Esophagus squamous epithelium (tissue), 5 donors: ENCODE measurements at regions not wholly inside any gene's neighbourhood (a gene's known extent, or its start where the extent isn't known, plus 50 kb on each side); places are given as distances from the start of the nearest gene placed in this dataset.

Experiments used
- DNase-seq: peaks from one replicate; lab custom pipeline; 2025; lab: John Stamatoyannopoulos, UW
- H3K27ac ChIP-seq, 4 donors: fragments of 200-600 bp; sonication (generic); one replicate each; pipeline ENCODE4 v1.5.1; 2016 to 2019; ENCODE audit warnings: mild to moderate bottlenecking in 1 of 4
- H3K27me3 ChIP-seq, 4 donors: fragments of 200-600 bp; sonication (generic); 1 replicate in 3 of 4; 2 replicates in 1 of 4; pipeline versions ENCODE4 v1.5.1 to v1.6.0; 2017 to 2021; ENCODE audit warnings: antibody characterized with exemption in 1 of 4
- H3K36me3 ChIP-seq, 3 donors: fragments of 200-600 bp; sonication (generic); one replicate each; pipeline ENCODE4 v1.5.1; 2016 to 2019
- H3K4me1 ChIP-seq, 3 donors: fragments of 200-600 bp; sonication (generic); one replicate each; pipeline ENCODE4 v1.5.1; 2017 to 2019
- H3K4me3 ChIP-seq, 4 donors: fragments of 200-600 bp; sonication (generic); 1 replicate in 3 of 4; 2 replicates in 1 of 4; pipeline ENCODE4 v1.5.1; 2016 to 2019; ENCODE audit warnings: mild to moderate bottlenecking in 2 of 4, moderate library complexity in 1 of 4
- H3K9me3 ChIP-seq, 3 donors: fragments of 200-600 bp; sonication (generic); one replicate each; pipeline ENCODE4 v1.5.1; 2016 to 2019
- POLR2A ChIP-seq, 4 donors: fragments of 450-650 bp; IDR thresholded peaks; one replicate each; pipeline ENCODE4 v1.6.1; 2017; ENCODE audit warnings: antibody characterized with exemption in 4 of 4, mild to moderate bottlenecking in 4 of 4, moderate library complexity in 3 of 4
- WGBS, 2 donors: methylation state at CpG; one replicate each; pipeline ENCODE4 v1.1.5; 2018; 5-methylcytosine and 5-hydroxymethylcytosine counted together
- intact Hi-C: fragments of 100-400 bp; cut with DNase I; formaldehyde crosslinking; loops from one replicate; pipeline ENCODE4 v1.15.0; 2022
- TF ChIP-seq, protein P1 (sequence below), 6 experiments: fragments of 450-650 bp in 4 of 6; fragments of 200-600 bp in 2 of 6; sonication (generic) in 2 of 6; IDR thresholded peaks; one replicate each; pipeline ENCODE4 v1.5.1; 2016 to 2019; ENCODE audit warnings: antibody characterized with exemption in 6 of 6, mild to moderate bottlenecking in 4 of 6, moderate library complexity in 4 of 6
- donor health status: DM: yes; HTN: yes; CAD: no.

DNA sequence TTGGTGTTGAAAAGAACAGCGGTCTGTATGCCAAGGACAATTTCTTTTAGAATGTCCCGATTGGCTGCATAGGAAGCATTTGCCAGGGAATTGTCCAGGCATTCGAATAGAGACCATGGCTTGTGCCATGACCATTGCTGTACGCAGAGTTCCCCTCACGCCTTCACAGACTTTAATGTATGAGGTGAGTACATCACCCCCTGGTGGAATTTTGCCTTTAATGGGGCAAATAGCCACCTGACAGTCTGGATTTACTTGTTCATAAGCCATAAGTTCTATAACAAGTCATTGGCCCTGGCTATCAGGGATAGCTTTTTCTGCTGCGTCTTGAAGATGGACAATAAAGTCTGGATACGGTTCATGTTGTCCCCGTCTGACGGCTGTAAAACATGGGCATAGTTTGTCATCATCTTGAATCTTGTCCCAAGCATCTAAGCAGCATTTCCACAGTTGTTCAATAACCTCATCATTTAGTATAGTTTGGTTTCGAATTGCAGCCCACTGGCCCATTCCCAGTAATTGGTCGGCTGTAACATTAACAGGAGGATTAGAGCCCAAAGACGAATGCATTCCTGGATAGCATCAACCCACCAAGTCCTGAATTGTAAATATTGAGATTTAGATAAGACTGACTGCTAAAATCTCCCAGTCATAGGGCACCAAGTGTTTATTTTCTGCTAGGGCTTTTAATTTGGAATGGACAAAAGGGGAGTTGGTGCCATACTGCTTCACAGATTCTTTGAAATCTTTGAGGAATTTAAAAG is 67.7 kb upstream of the ARL4D start:
- 75 to 82% methylated on average over 12 of the region's 12 CpGs for WGBS, 2 donors
- TF ChIP-seq POLR2A (IDR thresholded peaks at IDR 0.05) = no peak
- TF ChIP-seq, protein P1, sequence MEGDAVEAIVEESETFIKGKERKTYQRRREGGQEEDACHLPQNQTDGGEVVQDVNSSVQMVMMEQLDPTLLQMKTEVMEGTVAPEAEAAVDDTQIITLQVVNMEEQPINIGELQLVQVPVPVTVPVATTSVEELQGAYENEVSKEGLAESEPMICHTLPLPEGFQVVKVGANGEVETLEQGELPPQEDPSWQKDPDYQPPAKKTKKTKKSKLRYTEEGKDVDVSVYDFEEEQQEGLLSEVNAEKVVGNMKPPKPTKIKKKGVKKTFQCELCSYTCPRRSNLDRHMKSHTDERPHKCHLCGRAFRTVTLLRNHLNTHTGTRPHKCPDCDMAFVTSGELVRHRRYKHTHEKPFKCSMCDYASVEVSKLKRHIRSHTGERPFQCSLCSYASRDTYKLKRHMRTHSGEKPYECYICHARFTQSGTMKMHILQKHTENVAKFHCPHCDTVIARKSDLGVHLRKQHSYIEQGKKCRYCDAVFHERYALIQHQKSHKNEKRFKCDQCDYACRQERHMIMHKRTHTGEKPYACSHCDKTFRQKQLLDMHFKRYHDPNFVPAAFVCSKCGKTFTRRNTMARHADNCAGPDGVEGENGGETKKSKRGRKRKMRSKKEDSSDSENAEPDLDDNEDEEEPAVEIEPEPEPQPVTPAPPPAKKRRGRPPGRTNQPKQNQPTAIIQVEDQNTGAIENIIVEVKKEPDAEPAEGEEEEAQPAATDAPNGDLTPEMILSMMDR (IDR thresholded peaks at IDR 0.05) = no peak
- H3K4me1 ChIP-seq = peaks cover 0 to 24% (median 6%) of the 10 kb centered on the region in 3 donors
- H3K9me3 ChIP-seq = no peaks in the 10 kb centered on the region
- no peak for DNase-seq
- H3K27me3 ChIP-seq = peaks cover 0 to 3% (median 0%) of the 10 kb centered on the region in 4 donors
- H3K27ac ChIP-seq = no peak overlapping the region
- H3K4me3 ChIP-seq = no peak overlapping the region
- intact Hi-C loops = no loop called here
- no peaks in the 10 kb centered on the region for H3K36me3 ChIP-seq

DNA sequence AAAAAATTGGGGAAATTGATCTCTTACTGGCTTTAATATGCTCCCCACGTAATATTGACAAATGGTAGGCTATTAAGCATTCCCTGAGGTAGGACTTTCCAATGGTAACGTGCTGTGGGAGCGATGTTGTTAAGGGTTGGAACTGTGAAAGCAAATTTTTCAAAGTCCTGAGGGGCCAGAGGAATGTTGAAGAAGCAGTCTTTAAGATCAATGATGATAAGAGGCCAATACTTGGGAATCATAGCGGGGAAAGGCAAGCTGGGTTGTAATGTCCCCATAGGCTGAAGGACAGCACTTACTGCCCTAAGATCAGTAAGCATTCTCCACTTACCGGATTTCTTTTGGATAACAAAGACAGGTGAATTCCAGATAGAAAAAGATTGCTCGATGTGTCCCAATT is 69.6 kb upstream of the ARL4D start:
- no peak for DNase-seq
- Histone ChIP-seq H3K9me3 (no peaks in the 10 kb centered on the region), H3K27ac (no peak overlapping the region), H3K36me3 (no peaks in the 10 kb centered on the region), H3K4me3 (no peak overlapping the region), H3K4me1 (peaks cover 0 to 15% (median 6%) of the 10 kb centered on the region in 3 donors), H3K27me3 (peaks cover 0 to 3% (median 0%) of the 10 kb centered on the region in 4 donors)
- TF ChIP-seq POLR2A (IDR thresholded peaks at IDR 0.05) = no peak
- TF ChIP-seq, protein P1 (IDR thresholded peaks at IDR 0.05) = no peak
- 79 to 84% methylated on average over 6 of the region's 6 CpGs for WGBS, 2 donors
- intact Hi-C loops = no loop called here

DNA sequence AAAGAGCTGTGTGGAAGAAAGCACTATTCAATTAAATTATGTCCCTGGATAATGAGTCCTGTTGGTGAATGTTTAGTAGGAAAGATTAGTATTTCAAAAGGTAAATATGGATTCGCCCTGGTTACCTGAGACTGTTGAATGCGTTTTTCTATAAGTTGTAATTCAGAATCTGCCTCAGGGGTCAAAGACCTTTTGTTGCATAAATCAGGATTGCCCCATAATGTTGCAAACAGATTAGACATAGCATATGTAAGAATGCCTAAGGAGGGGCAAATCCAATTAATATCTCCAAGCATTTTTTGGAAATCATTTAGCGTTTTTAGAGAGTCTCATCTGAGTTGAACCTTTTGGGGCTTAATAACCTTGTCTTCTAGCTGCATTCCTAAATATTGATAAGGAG is 70.1 kb upstream of the ARL4D start:
- Histone ChIP-seq H3K4me3 (no peak overlapping the region), H3K4me1 (peaks cover 0 to 10% (median 2%) of the 10 kb centered on the region in 3 donors), H3K27me3 (peaks cover 0 to 3% (median 0%) of the 10 kb centered on the region in 4 donors), H3K9me3 (no peaks in the 10 kb centered on the region), H3K27ac (no peak overlapping the region), H3K36me3 (no peaks in the 10 kb centered on the region)
- TF ChIP-seq POLR2A (IDR thresholded peaks at IDR 0.05) = no peak
- 56 to 67% methylated on average over 3 of the region's 3 CpGs for WGBS, 2 donors
- intact Hi-C loops = no loop called here
- DNase-seq = no peak

DNA sequence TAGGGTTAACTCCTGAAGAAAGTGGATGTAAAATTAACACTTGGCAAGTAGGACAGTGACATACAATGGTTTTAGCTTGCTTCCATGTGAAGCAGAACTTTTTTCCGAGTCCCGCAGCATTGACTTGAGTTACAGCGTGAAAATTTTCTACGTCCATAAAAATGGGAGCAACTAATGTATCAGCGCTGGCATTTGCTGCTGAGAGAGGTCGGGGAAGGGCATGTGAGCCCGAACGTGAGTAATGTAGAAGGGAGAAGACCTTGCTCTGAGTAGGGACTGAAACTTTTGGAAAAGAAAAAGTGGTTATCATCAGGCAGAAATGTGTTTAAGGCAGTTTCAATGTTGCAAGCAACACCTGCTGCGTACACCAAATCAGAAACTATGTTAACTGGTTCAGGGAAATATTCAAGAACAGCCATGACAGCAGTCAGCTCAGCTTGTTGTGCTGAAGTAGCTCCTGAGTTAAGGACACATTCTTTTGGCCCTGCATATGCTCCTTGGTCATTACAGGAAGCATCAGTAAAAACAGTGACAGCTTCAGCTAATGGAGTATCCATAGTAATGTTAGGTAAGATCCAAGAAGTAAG is 70.9 kb upstream of the ARL4D start:
- WGBS, 2 donors = 81 to 85% methylated on average over 9 of the region's 9 CpGs
- Histone ChIP-seq H3K27ac (no peak overlapping the region), H3K4me1 (peaks cover 0 to 8% (median 0%) of the 10 kb centered on the region in 3 donors), H3K9me3 (no peaks in the 10 kb centered on the region), H3K4me3 (no peak overlapping the region), H3K27me3 (peaks cover 0 to 3% (median 0%) of the 10 kb centered on the region in 4 donors), H3K36me3 (no peaks in the 10 kb centered on the region)
- DNase-seq = no peak
- TF ChIP-seq POLR2A (IDR thresholded peaks at IDR 0.05) = no peak
- TF ChIP-seq, protein P1 (IDR thresholded peaks at IDR 0.05) = no peak
- intact Hi-C loops = no loop called here

- Histone ChIP-seq H3K27ac (no peak overlapping the region), H3K4me3 (no peak overlapping the region), H3K9me3 (no peaks in the 10 kb centered on the region), H3K36me3 (no peaks in the 10 kb centered on the region), H3K27me3 (peaks cover 0 to 3% (median 0%) of the 10 kb centered on the region in 4 donors), H3K4me1 (peaks cover 0 to 8% (median 0%) of the 10 kb centered on the region in 3 donors)
- intact Hi-C loops = no loop called here
- DNase-seq = no peak
- 61 to 74% methylated on average over 3 to 4 of the region's 4 CpGs for WGBS, 2 donors
- TF ChIP-seq POLR2A (IDR thresholded peaks at IDR 0.05) = no peak
- TF ChIP-seq, protein P1 (IDR thresholded peaks at IDR 0.05) = no peak
Measured at GRCh38 chr17:43327421-43327820, 71.4 kb upstream of the ARL4D start.
